ENCODE measurements at regions not wholly inside any gene's neighbourhood (a gene's known extent, or its start where the extent isn't known, plus 50 kb on each side); places are given as distances from the start of the nearest gene placed in this dataset.

DNA sequence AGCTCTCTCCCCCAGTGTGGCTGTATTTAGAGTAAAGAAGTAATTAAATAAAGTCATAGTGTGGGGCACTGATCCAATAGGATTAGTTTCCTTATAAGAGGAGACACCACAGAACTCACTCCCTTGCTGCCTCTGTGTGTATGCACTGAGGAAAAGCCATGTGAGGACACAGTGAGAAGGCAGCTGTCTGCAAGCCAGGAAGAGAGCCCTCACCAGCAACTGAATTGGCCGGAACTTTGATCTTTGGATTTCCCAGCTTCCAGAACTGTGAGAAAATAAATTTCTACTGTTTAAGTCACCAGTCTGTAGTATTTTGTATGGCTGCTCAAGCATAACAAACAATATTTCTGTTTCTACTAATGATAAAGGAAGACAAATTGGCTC, 368.7 kb upstream of the PRICKLE1 start:
- peaks cover 57% of the 10 kb centered on the region for H3K4me1 ChIP-seq (ENCODE audit: control insufficient read depth, extremely low read depth, insufficient read depth, low read length)

DNA sequence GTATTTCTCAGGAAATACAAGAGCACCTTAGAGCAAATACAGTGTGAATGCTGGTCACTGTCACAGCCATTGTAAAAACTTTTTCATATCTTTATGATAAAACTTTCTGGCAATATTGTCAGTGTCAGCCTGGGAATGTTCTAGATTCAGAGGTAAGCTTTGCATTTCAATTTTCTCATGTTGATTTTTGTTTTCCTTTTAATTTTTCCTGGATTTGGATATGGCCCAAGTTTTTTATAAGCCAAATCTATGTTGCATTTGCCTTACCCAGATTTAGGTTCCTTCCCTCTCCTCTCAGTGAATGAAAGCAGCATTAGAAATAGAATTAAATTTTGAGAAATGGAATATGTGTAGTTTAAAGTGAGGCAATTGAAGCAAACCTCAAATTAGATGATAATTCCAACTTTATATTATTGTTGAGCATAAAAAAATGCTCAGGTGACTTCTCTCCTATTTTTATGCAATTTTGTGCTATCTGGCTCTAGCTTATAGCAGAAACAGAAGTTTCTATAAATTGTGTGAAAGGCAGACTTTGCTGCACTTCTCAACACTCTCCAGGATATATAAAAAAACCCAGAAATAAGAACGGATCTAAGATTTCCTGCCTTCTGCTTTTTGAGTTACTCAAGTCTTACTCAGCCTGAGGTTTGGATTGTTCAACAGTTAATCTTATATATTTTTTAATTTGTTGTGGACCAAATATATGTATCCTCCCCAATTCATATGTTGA, 368.2 kb upstream of the PRICKLE1 start:
- no peaks in the 10 kb centered on the region for H3K79me2 ChIP-seq (ENCODE audit: control insufficient read depth, insufficient read depth, low read length)
- H4K20me1 ChIP-seq (replicated peaks; ENCODE audit: control insufficient read depth, extremely low read depth, insufficient read depth, low read length), result no peaks in the 10 kb centered on the region
- dilution Hi-C loops (cut with MboI; ENCODE audit: extremely low pct_ligation_motif_present, low sequenced_read_pairs), result no loop called here
- H3K4me2 ChIP-seq (ENCODE audit: insufficient read depth, low read length), result peak overlapping the region; percentile 60
- H3K4me1 ChIP-seq (ENCODE audit: control insufficient read depth, extremely low read depth, insufficient read depth, low read length), result peaks cover 51% of the 10 kb centered on the region
- FAIRE-seq, result no peak
- H3K9me1 ChIP-seq (replicated peaks; ENCODE audit: control insufficient read depth, extremely low read depth, insufficient read depth, low read length), result no peaks in the 10 kb centered on the region
- no peaks in the 10 kb centered on the region for H3K27me3 ChIP-seq (ENCODE audit: control insufficient read depth in 2 of 2, insufficient read depth in 2 of 2, low read length in 2 of 2)
- no peaks in the 10 kb centered on the region for H3K9me3 ChIP-seq (replicated peaks; ENCODE audit: control insufficient read depth, insufficient read depth, low read length)
- peak; percentile 21 for TF ChIP-seq FOS (IDR thresholded peaks at IDR 0.05; ENCODE audit: borderline replicate concordance, insufficient read depth, low read length)
- no peak for TF ChIP-seq POLR2A (IDR thresholded peaks at IDR 0.05; ENCODE audit: low read depth, low read length)
- intact Hi-C loops (cut with micrococcal nuclease), result no loop called here
- no peak for DNase-seq (ENCODE audit: low read depth, low spot score)
- peak overlapping the region; percentile 31 for H3K9ac ChIP-seq (replicated peaks; ENCODE audit: extremely low read depth, insufficient read depth, low read length)
- no peak overlapping the region for H3K4me3 ChIP-seq (replicated peaks in 1 of 3; ENCODE audit: insufficient read depth in 1 of 3, low read depth in 1 of 3, low read length in 3 of 3)
- peak overlapping the region; percentile 71 for H2AFZ ChIP-seq (ENCODE audit: low read depth, low read length)
- no peaks in the 10 kb centered on the region for H3K36me3 ChIP-seq (ENCODE audit: control insufficient read depth in 2 of 2, extremely low read depth in 1 of 2, insufficient read depth in 2 of 2, low read length in 2 of 2)
- POLR2A ChIA-PET, result interaction anchor here (0.6 kb wide), 1 partner anchor 474 kb away, joined by 3 read pairs; no protein-coding TSS in a partner anchor
- BruUV-seq (replicated peaks), result TSS peak; percentile 70
- CTCF ChIA-PET, result interaction anchor here (0.9 to 1.9 kb wide), 4 partner anchors 41 to 371 kb away, joined by 3 to 5 read pairs (median 4); no protein-coding TSS in a partner anchor
- peak overlapping the region; percentile 81 for H3K27ac ChIP-seq (ENCODE audit: insufficient read depth, low read depth, low read length)

More for the DNA sequence above, 368.7 kb upstream of the PRICKLE1 start:
- Histone ChIP-seq H2AFZ (ENCODE audit: low read depth, low read length) (peak overlapping the region; percentile 71), H3K9ac (replicated peaks; ENCODE audit: extremely low read depth, insufficient read depth, low read length) (peak overlapping the region; percentile 33), H3K27me3 (ENCODE audit: control insufficient read depth in 2 of 2, insufficient read depth in 2 of 2, low read length in 2 of 2) (no peaks in the 10 kb centered on the region), H4K20me1 (replicated peaks; ENCODE audit: control insufficient read depth, extremely low read depth, insufficient read depth, low read length) (no peaks in the 10 kb centered on the region), H3K4me2 (ENCODE audit: insufficient read depth, low read length) (peak overlapping the region; percentile 60), H3K27ac (ENCODE audit: insufficient read depth, low read depth, low read length) (peak overlapping the region; percentile 81), H3K4me3 (replicated peaks in 1 of 3; ENCODE audit: insufficient read depth in 1 of 3, low read depth in 1 of 3, low read length in 3 of 3) (no peak overlapping the region), H3K9me1 (replicated peaks; ENCODE audit: control insufficient read depth, extremely low read depth, insufficient read depth, low read length) (no peaks in the 10 kb centered on the region), H3K9me3 (replicated peaks; ENCODE audit: control insufficient read depth, insufficient read depth, low read length) (no peaks in the 10 kb centered on the region), H3K36me3 (ENCODE audit: control insufficient read depth in 2 of 2, extremely low read depth in 1 of 2, insufficient read depth in 2 of 2, low read length in 2 of 2) (no peaks in the 10 kb centered on the region), H3K79me2 (ENCODE audit: control insufficient read depth, insufficient read depth, low read length) (no peaks in the 10 kb centered on the region)
- TF ChIP-seq POLR2A (IDR thresholded peaks at IDR 0.05; ENCODE audit: low read depth, low read length), result no peak
- peak; percentile 14 for TF ChIP-seq GATA2 (IDR thresholded peaks at IDR 0.05; ENCODE audit: insufficient read depth, insufficient read length, low read depth, low read length)
- CTCF ChIA-PET, result no interaction called here
- dilution Hi-C loops (cut with MboI; ENCODE audit: extremely low pct_ligation_motif_present, low sequenced_read_pairs), result no loop called here
- no TSS peak for BruUV-seq (replicated peaks)
- FAIRE-seq (peak; percentile 33), DNase-seq (ENCODE audit: low read depth, low spot score) (peak; percentile 57)
- POLR2A ChIA-PET, result no interaction called here
- intact Hi-C loops (cut with micrococcal nuclease), result no loop called here

All from endothelial cell of umbilical vein (primary cell).